Dedifferentiated amniotic fluid mesenchymal stem cell (primary cell): ENCODE measurements at regions not wholly inside any gene's neighbourhood (a gene's known extent, or its start where the extent isn't known, plus 50 kb on each side); places are given as distances from the start of the nearest gene placed in this dataset.
"Not testable (repeated sequence)": the region's sequence is repeated elsewhere in the genome, so short reads cannot be mapped to it uniquely, and the experiment has no call there.

Experiments
- DNase-seq: peaks from one replicate; pipeline ENCODE4 v3.0.0-alpha.2; 2016; ENCODE audit errors: extremely low spot score

- DNase-seq, result no peak
These were observed 1379.0 kb upstream of the MIR17HG start for GRCh38 chr13:89968470-89968869.

GRCh38 chr13:89970353-89970709, 1377.2 kb upstream of the MIR17HG start:
- no peak for DNase-seq

- DNase-seq, result no peak
These were observed 1370.3 kb upstream of the MIR17HG start for GRCh38 chr13:89977203-89977602.

GRCh38 chr13:89980896-89981295, 1366.6 kb upstream of the MIR17HG start:
- no peak for DNase-seq

GRCh38 chr13:89982407-89983095, 1364.9 kb upstream of the MIR17HG start:
- DNase-seq, result no peak

- DNase-seq, result no peak
These were observed 1359.3 kb upstream of the MIR17HG start for GRCh38 chr13:89988206-89988605.

- DNase-seq, result no peak
These were observed 1343.9 kb upstream of the MIR17HG start for GRCh38 chr13:90003566-90003965.

- no peak for DNase-seq
These were observed 1338.8 kb upstream of the MIR17HG start for GRCh38 chr13:90008707-90009149.

- no peak for DNase-seq
These were observed 1333.4 kb upstream of the MIR17HG start for GRCh38 chr13:90014038-90014437.

- no peak for DNase-seq
These were observed 1331.7 kb upstream of the MIR17HG start for GRCh38 chr13:90015565-90016507.

GRCh38 chr13:90016688-90017087, 1330.8 kb upstream of the MIR17HG start:
- no peak for DNase-seq

- DNase-seq, result no peak
These were observed 1326.9 kb upstream of the MIR17HG start for GRCh38 chr13:90020536-90021070.

- DNase-seq, result no peak
These were observed 1320.1 kb upstream of the MIR17HG start for GRCh38 chr13:90027409-90027808.

GRCh38 chr13:90032313-90032712, 1315.2 kb upstream of the MIR17HG start:
- DNase-seq, result no peak

- DNase-seq, result no peak
These were observed 1314.5 kb upstream of the MIR17HG start for GRCh38 chr13:90032841-90033493.

- DNase-seq, result no peak
These were observed 1308.0 kb upstream of the MIR17HG start for GRCh38 chr13:90039516-90039915.

- no peak for DNase-seq
These were observed 1299.9 kb upstream of the MIR17HG start for GRCh38 chr13:90047600-90047999.

- DNase-seq, result no peak
These were observed 1297.4 kb upstream of the MIR17HG start for GRCh38 chr13:90049989-90050671.

- DNase-seq, result no peak
These were observed 1292.4 kb upstream of the MIR17HG start for GRCh38 chr13:90055121-90055520.

GRCh38 chr13:90055760-90056159, 1291.7 kb upstream of the MIR17HG start:
- no peak for DNase-seq

GRCh38 chr13:90064226-90064625, 1283.3 kb upstream of the MIR17HG start:
- DNase-seq, result not testable (repeated sequence)

GRCh38 chr13:90068658-90069057, 1278.8 kb upstream of the MIR17HG start:
- DNase-seq, result no peak
